Stimulated activated CD8-positive, alpha-beta memory T cell treated with anti-CD3 and anti-CD28 coated beads, Interleukin-2, amount 100 ng/mL, for 48 hours (primary cell): ENCODE measurements at regions not wholly inside any gene's neighbourhood (a gene's known extent, or its start where the extent isn't known, plus 50 kb on each side); places are given as distances from the start of the nearest gene placed in this dataset.
"Not testable (repeated sequence)": the region's sequence is repeated elsewhere in the genome, so short reads cannot be mapped to it uniquely, and the experiment has no call there.

ENCODE experiments used
- DNase-seq, 2 donors: peaks; one replicate each; pipeline ENCODE4 v3.0.0-alpha.2; 2020; ENCODE audit warnings: low read depth in 2 of 2

GRCh38 chr5:87105577-87105976, 162.1 kb upstream of the RASA1 start:
- no peak for DNase-seq

- DNase-seq, result no peak
Observed at GRCh38 chr5:87109746-87110145, 157.9 kb upstream of the RASA1 start.

GRCh38 chr5:87110721-87111120, 157.0 kb upstream of the RASA1 start:
- DNase-seq, result no peak

GRCh38 chr5:87113861-87114260, 153.8 kb upstream of the RASA1 start:
- no peak for DNase-seq

GRCh38 chr5:87114631-87115030, 153.1 kb upstream of the RASA1 start:
- no peak for DNase-seq

- no peak for DNase-seq
Observed at GRCh38 chr5:87115839-87116364, 151.8 kb upstream of the RASA1 start.

- DNase-seq, result no peak
Observed at GRCh38 chr5:87116825-87117512, 150.7 kb upstream of the RASA1 start.

GRCh38 chr5:87119588-87119987, 148.1 kb upstream of the RASA1 start:
- no peak for DNase-seq

GRCh38 chr5:87120518-87121303, 147.0 kb upstream of the RASA1 start:
- DNase-seq, result no peak

- DNase-seq, result peak; percentile 5 to 8
Observed at GRCh38 chr5:87121304-87122150, 146.2 kb upstream of the RASA1 start.

GRCh38 chr5:87122151-87122977, 145.3 kb upstream of the RASA1 start:
- no peak for DNase-seq

GRCh38 chr5:87125766-87126165, 141.9 kb upstream of the RASA1 start:
- DNase-seq, result no peak

- DNase-seq, result no peak
Observed at GRCh38 chr5:87126869-87127268, 140.8 kb upstream of the RASA1 start.

GRCh38 chr5:87127426-87127825, 140.3 kb upstream of the RASA1 start:
- DNase-seq, result no peak

- no peak for DNase-seq
Observed at GRCh38 chr5:87127956-87128687, 139.6 kb upstream of the RASA1 start.

GRCh38 chr5:87129046-87129445, 138.6 kb upstream of the RASA1 start:
- no peak for DNase-seq

GRCh38 chr5:87132696-87133095, 135.0 kb upstream of the RASA1 start:
- no peak for DNase-seq

- not testable (repeated sequence) for DNase-seq
Observed at GRCh38 chr5:87134513-87134912, 133.2 kb upstream of the RASA1 start.

- DNase-seq, result no peak
Observed at GRCh38 chr5:87136096-87136495, 131.6 kb upstream of the RASA1 start.

GRCh38 chr5:87136733-87137132, 130.9 kb upstream of the RASA1 start:
- no peak for DNase-seq

- no peak for DNase-seq
Observed at GRCh38 chr5:87137283-87137682, 130.4 kb upstream of the RASA1 start.
